ENCODE measurements at regions not wholly inside any gene's neighbourhood (a gene's known extent, or its start where the extent isn't known, plus 50 kb on each side); places are given as distances from the start of the nearest gene placed in this dataset.

DNA sequence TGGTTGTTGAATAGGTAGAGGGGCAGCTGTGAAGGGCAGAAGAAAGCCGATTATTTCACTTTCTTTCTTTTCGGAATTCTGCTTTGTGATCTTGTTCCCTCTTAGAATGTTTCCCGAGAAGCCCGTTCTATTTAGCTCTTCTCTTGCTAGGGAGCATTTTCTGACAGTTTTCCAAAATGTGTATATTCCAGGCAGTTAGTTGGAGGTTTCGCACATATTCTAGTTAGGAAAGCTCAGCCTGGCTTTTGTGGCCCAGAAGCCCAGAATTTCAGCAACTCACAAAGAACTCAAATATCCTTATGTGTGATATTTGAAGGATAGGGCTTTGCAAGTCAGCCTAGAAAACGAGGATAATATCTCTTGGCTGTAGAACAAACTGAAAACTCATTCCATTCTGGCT is 461.0 kb upstream of the C9orf72 start:
- WGBS (ENCODE audit: insufficient coverage, insufficient replicate concordance, low lambda C conversion rate, missing lambda C conversion rate), result 15% methylated on average over 6 of the region's 6 CpGs
- no peak for DNase-seq (ENCODE audit: low read depth, low spot score)
- ChIA-PET POLR2A (no interaction called here), SMC1A (ENCODE audit: uncharacterized antibody, unreplicated experiment) (no interaction called here), RAD21 (ENCODE audit: unreplicated experiment) (no interaction called here), CTCF (no interaction called here)
- Histone ChIP-seq H3K4me2 (ENCODE audit: control insufficient read depth, insufficient read depth) (no peak overlapping the region), H3K27me3 (replicated peaks in 1 of 2; ENCODE audit: control insufficient read depth in 2 of 2, insufficient read depth in 2 of 2, low read length in 1 of 2) (no peaks in the 10 kb centered on the region), H4K20me1 (ENCODE audit: control insufficient read depth, insufficient read depth) (no peaks in the 10 kb centered on the region), H2AFZ (ENCODE audit: control insufficient read depth, low read depth, low read length) (no peak overlapping the region), H3K4me3 (no peak overlapping the region), H3K27ac (ENCODE audit: control insufficient read depth, insufficient read depth) (no peak overlapping the region), H3K9ac (ENCODE audit: control insufficient read depth, insufficient read depth, low read length) (no peak overlapping the region), H3K4me1 (ENCODE audit: control insufficient read depth, insufficient read depth, low read length) (no peaks in the 10 kb centered on the region), H3K9me3 (replicated peaks; ENCODE audit: control insufficient read depth, insufficient read depth, low read length) (no peaks in the 10 kb centered on the region), H3K36me3 (ENCODE audit: control insufficient read depth in 2 of 2, insufficient read depth in 2 of 2, low read length in 1 of 2) (no peaks in the 10 kb centered on the region), H3K79me2 (ENCODE audit: control insufficient read depth, insufficient read depth, low read length) (no peaks in the 10 kb centered on the region)
- BruUV-seq (replicated peaks), result no TSS peak
- ATAC-seq, result no peak
- in situ Hi-C loops (cut with MboI) (no loop called here), intact Hi-C loops (cut with micrococcal nuclease; ENCODE audit: unreplicated experiment) (no loop called here)
- TF ChIP-seq HDAC2 (IDR thresholded peaks at IDR 0.05) (no peak), KLF5 (IDR thresholded peaks at IDR 0.05; ENCODE audit: partially characterized antibody) (no peak), ZNF24 (IDR thresholded peaks at IDR 0.05) (no peak), HDAC6 (IDR thresholded peaks at IDR 0.05; ENCODE audit: unreplicated experiment) (no peak), MXI1 (IDR thresholded peaks at IDR 0.05; ENCODE audit: low read depth, low read length) (no peak), FOXK2 (IDR thresholded peaks at IDR 0.05) (no peak), RFX5 (IDR thresholded peaks at IDR 0.05; ENCODE audit: low read depth, low read length) (no peak), ZNF274 (IDR thresholded peaks at IDR 0.05; ENCODE audit: insufficient read depth, insufficient read length) (no peak), CBX5 (IDR thresholded peaks at IDR 0.05; ENCODE audit: low read depth) (no peak), SUPT20H (IDR thresholded peaks at IDR 0.05; ENCODE audit: borderline replicate concordance, control insufficient read depth, low read depth, low read length) (no peak), CHD2 (IDR thresholded peaks at IDR 0.05; ENCODE audit: borderline replicate concordance, low read depth, low read length) (no peak), POLR2AphosphoS5 (IDR thresholded peaks at IDR 0.05; ENCODE audit: low read length) (no peak), RUNX3 (IDR thresholded peaks at IDR 0.05; ENCODE audit: low read length) (no peak), STAT1 (conservative IDR thresholded peaks at IDR 0.05) (no peak)
- TF ChIP-seq, protein P1, sequence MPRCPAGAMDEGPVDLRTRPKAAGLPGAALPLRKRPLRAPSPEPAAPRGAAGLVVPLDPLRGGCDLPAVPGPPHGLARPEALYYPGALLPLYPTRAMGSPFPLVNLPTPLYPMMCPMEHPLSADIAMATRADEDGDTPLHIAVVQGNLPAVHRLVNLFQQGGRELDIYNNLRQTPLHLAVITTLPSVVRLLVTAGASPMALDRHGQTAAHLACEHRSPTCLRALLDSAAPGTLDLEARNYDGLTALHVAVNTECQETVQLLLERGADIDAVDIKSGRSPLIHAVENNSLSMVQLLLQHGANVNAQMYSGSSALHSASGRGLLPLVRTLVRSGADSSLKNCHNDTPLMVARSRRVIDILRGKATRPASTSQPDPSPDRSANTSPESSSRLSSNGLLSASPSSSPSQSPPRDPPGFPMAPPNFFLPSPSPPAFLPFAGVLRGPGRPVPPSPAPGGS (IDR thresholded peaks at IDR 0.05; ENCODE audit: borderline replicate concordance, insufficient read depth, low read depth, low read length, poor library complexity, severe bottlenecking), result no peak
- TF ChIP-seq, protein P2, sequence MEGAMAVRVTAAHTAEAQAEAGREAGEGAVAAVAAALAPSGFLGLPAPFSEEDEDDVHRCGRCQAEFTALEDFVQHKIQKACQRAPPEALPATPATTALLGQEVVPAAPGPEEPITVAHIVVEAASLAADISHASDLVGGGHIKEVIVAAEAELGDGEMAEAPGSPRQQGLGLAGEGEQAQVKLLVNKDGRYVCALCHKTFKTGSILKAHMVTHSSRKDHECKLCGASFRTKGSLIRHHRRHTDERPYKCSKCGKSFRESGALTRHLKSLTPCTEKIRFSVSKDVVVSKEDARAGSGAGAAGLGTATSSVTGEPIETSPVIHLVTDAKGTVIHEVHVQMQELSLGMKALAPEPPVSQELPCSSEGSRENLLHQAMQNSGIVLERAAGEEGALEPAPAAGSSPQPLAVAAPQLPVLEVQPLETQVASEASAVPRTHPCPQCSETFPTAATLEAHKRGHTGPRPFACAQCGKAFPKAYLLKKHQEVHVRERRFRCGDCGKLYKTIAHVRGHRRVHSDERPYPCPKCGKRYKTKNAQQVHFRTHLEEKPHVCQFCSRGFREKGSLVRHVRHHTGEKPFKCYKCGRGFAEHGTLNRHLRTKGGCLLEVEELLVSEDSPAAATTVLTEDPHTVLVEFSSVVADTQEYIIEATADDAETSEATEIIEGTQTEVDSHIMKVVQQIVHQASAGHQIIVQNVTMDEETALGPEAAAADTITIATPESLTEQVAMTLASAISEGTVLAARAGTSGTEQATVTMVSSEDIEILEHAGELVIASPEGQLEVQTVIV (IDR thresholded peaks at IDR 0.05; ENCODE audit: borderline replicate concordance, partially characterized antibody), result no peak
- no peak for FAIRE-seq
